GM21717 (cell line): ENCODE measurements at regions not wholly inside any gene's neighbourhood (a gene's known extent, or its start where the extent isn't known, plus 50 kb on each side); places are given as distances from the start of the nearest gene placed in this dataset.
"Not testable (repeated sequence)": the region's sequence is repeated elsewhere in the genome, so short reads cannot be mapped to it uniquely, and the experiment has no call there.

ENCODE experiments used
- ATAC-seq: cut with Tn5 transposase; IDR thresholded peaks from one replicate; pipeline ENCODE4 v1.9.1; 2021; ENCODE audit warnings: mild to moderate bottlenecking, moderate library complexity; ENCODE audit not compliant: unreplicated experiment

GRCh38 chr4:42205541-42205940 is 53.1 kb upstream of the BEND4 start:
- no peak for ATAC-seq

GRCh38 chr4:42216664-42217063 is 64.2 kb upstream of the BEND4 start:
- ATAC-seq = no peak

- no peak for ATAC-seq
Measured at GRCh38 chr4:42225286-42225685, 72.8 kb upstream of the BEND4 start.

DNA sequence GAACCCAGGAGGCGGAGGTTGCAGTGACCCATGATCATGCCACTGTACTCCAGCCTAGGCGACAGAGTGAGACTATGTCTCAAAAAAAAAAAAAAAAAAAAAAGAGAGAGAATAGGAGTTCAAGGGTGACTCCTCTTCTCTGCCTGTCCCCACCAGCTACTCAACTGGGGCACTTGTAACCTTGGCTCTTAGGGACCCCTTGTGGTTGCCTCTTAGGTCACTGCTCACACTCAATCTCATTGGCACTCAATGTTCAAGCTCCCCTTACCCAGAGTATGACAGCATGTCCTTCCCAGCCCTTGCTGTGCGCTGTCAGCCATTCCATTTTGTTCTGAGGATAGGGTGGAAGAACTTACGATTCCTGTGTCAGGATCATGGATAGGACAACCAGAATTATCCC is 82.4 kb upstream of the BEND4 start:
- ATAC-seq = no peak

- no peak for ATAC-seq
Measured at GRCh38 chr4:42235304-42236021, 83.0 kb upstream of the BEND4 start.

DNA sequence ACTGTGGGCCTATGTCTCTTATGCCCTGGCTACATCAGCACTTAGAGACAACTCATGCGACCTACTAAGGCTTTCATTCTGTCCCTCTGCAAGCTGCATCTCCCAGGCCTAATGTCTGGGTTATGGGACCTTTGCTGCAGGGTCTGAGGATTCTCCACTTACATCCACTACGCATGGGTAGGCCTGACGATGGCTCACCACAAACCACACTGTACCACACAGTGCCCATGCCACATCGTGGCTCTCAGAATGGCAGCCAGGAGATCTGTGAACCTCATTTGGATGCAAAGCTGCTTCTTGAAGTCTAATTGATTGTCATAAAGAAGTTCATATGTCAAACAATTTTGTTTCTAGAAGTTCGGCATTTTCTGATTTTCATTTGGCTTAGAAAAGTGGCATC is 84.6 kb upstream of the BEND4 start:
- ATAC-seq = no peak

DNA sequence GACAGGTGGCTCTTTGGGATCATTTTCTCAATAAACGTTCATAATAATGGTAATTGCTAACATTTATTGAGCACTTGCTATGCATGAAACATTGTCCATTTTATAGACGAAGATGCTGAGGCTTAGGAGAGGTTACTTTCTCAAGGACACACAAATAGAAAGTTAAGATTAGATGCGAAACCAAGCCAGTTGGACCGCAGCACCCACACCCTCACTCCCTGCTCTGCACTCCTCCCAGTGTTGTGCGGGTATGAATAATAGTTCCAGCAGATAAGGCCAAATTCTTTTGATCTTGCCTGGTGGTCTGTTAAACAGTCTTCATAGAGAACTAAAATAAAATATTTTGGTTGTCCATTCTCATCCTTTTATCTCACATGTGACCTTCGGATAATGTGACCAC is 85.0 kb upstream of the BEND4 start:
- no peak for ATAC-seq

GRCh38 chr4:42248972-42249371 is 96.5 kb upstream of the BEND4 start:
- ATAC-seq = no peak

GRCh38 chr4:42252315-42252714 is 99.9 kb upstream of the BEND4 start:
- ATAC-seq = no peak

- ATAC-seq = not testable (repeated sequence)
Measured at GRCh38 chr4:42257645-42258044, 105.2 kb upstream of the BEND4 start.

- ATAC-seq = no peak
Measured at GRCh38 chr4:42262701-42263490, 110.4 kb upstream of the BEND4 start.

GRCh38 chr4:42265782-42266602 is 113.5 kb upstream of the BEND4 start:
- ATAC-seq = no peak

GRCh38 chr4:42267724-42268123 is 115.3 kb upstream of the BEND4 start:
- ATAC-seq = no peak

DNA sequence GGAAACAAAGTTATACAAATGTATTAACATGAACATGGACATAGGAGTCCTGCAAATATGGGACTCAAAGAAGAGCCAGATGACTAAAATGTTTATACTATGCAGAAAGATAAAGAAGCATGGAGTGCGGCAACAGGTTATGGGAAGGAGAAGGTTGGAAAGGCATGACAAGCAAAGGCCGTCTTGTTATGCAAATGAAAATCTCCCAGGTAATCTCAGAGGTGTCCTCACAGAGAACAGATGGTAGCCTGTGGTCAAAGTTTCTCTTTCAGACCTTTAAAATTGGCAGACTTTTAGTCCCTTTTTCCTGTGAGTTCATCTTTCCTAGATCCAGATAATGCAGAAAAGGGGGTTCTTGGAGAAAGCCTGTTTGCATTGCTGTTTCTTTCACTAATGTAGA is 116.4 kb upstream of the BEND4 start:
- ATAC-seq = no peak

- ATAC-seq = no peak
Measured at GRCh38 chr4:42271096-42271495, 118.6 kb upstream of the BEND4 start.

DNA sequence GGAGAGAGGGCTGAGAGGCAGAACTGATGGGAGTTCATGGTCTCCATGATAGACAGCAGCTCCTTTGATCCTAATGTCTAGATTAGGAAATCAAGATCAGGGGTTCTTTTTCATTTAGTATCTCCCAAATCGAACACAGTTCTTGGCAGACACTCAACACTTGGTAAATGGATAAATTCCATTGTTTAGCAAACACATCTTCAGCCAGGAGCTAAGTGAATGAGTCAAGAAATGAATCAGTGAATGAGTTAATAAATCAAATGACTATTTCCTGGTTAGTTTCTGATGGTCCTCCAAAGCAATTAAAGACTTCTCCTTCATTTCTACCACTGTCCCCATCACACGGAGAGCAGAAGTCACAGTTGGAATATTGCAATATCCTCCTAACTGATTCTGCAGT is 120.0 kb upstream of the SHISA3 start:
- no peak for ATAC-seq

- no peak for ATAC-seq
Measured at GRCh38 chr4:42278709-42279324, 118.5 kb upstream of the SHISA3 start.

DNA sequence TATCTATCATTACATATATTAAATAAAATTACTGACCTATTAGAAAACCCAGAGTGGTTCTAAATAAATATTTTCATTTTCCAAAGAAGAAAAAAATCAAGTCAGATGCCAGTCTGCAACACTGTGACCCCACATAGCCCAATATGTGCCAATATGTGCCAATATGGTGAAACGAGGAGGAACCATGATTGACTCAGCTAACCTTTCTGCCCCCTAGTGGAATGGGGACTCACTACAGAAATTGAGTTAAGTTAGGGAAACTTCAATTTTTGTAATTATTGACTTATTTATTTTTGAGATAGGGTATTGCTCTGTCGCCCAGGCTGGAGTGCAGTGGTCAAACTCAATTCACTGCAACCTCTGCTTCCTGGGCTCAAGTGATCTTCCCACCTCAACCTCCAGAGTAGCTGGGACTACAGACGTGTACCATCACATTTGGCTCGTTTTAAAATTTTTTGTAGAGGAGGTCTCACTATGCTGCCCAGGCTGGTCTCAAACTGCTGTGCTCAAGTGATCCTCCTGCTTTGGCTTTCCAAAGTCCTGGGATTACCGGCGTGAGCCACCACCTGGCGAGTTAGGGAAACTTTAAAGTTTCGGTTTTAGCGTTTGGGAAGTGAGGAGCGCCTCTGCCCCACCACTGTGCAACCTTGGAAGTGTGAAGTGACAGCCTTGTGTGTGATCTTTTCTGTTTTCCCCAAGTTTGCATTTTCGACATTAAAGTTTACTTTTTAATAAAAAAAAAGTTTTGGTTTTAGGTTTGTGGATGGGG is 116.8 kb upstream of the SHISA3 start:
- no peak for ATAC-seq

- ATAC-seq = peak; percentile 52
Measured at GRCh38 chr4:42281324-42282020, 115.8 kb upstream of the SHISA3 start.
